Adrenal gland (tissue), 9 donors: ENCODE measurements at regions not wholly inside any gene's neighbourhood (a gene's known extent, or its start where the extent isn't known, plus 50 kb on each side); places are given as distances from the start of the nearest gene placed in this dataset.

Experiments used
- DNase-seq, 7 donors: peaks; one replicate each; pipeline ENCODE4 v3.0.0-alpha.2; 2019 to 2020
- H3K27ac ChIP-seq, 5 donors: fragments of 200-600 bp; sonication (generic) in 4 of 5; 1 replicate in 3 of 5; 2 replicates in 2 of 5; pipeline versions ENCODE4 v1.5.1 to v1.8.0; 2016 to 2020; ENCODE audit warnings: mild to moderate bottlenecking in 1 of 5
- H3K27me3 ChIP-seq: fragments of 200-600 bp; 2 replicates; pipeline ENCODE4 v1.8.0; 2021
- H3K36me3 ChIP-seq, 2 donors: fragments of 200-600 bp; replicated peaks in 1 of 2; 1 replicate in 1 of 2; 2 replicates in 1 of 2; pipeline versions ENCODE4 v1.5.1 to v1.8.0; 2018 to 2022
- H3K4me1 ChIP-seq, 2 donors: fragments of 200-600 bp; replicated peaks in 1 of 2; 1 replicate in 1 of 2; 2 replicates in 1 of 2; pipeline versions ENCODE4 v1.5.1 to v1.8.0; 2018 to 2021
- H3K4me3 ChIP-seq, 4 donors: fragments of 200-600 bp; sonication (generic) in 3 of 4; one replicate each; pipeline ENCODE4 v1.5.1; 2016 to 2018
- H3K9me3 ChIP-seq, 3 donors: fragments of 200-600 bp; sonication (generic) in 1 of 3; replicated peaks in 1 of 3; 1 replicate in 2 of 3; 2 replicates in 1 of 3; pipeline versions ENCODE4 v1.5.1 to v1.8.0; 2016 to 2021
- CTCF ChIP-seq, 6 experiments: fragments of 450-650 bp in 4 of 6; fragments of 200-600 bp in 2 of 6; sonication (generic) in 1 of 6; IDR thresholded peaks; 1 replicate in 5 of 6; 2 replicates in 1 of 6; pipeline versions ENCODE4 v1.5.1 to v1.8.0; 2016 to 2021; ENCODE audit warnings: antibody characterized with exemption in 6 of 6, mild to moderate bottlenecking in 2 of 6, moderate library complexity in 1 of 6
- POLR2A ChIP-seq, 2 donors: fragments of 450-650 bp; IDR thresholded peaks; one replicate each; pipeline ENCODE4 v1.6.1; 2017; ENCODE audit warnings: antibody characterized with exemption in 2 of 2, mild to moderate bottlenecking in 2 of 2, moderate library complexity in 1 of 2
- WGBS, 4 donors: extraction: QIAGEN DNeasy Blood & Tissue Kit in 2 of 4; methylation state at CpG; one replicate each; pipeline versions ENCODE4 v1.1.5 to v1.1.7; 2013 to 2017; 5-methylcytosine and 5-hydroxymethylcytosine counted together
- intact Hi-C, 2 donors: fragments of 100-400 bp; cut with DNase I; formaldehyde crosslinking; loops; one replicate each; pipeline versions ENCODE4 v1.14.1 to v1.15.0; 2022 to 2023
- donor health status: healthy with polysubstance abuse.
- donor health status: Bipolar disorder and iron deficiency.
- donor health status: DM: yes; HTN: yes; CAD: no.
- donor health status: DM: no; HTN: no; CAD: no.
- donor health status: DM: no; HTN: no; CAD: no.

DNA sequence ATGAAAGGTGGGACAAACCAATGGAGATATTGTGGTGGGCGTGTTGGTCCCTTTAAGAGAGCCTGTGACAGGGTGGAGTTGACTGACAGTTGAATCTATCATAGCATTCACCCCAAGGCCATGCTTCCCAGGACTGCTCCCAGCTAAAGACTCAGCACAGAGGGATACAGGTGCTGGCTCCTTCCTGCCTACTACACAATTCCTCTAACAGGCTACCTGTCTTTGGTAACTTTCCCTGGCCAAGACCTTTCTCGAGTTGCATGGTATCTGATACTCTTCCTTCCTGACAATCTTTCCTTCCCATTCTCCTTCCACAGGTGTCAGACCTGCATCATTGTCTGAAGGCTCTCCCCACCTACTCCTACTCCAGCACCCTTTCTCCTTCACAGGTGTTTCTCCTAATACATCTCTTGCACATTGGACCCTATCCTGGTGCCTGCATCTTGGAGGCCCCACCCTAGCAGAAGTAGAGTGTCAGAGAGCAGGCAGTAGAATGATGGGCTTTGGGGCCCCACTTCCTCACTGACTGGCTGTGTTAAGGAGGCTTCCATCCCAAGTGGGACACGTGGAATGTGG lies 120.7 kb upstream of the ALDH1B1 start:
- H3K4me3 ChIP-seq: no peak overlapping the region
- no peak overlapping the region for H3K27ac ChIP-seq
- no peaks in the 10 kb centered on the region for H3K9me3 ChIP-seq
- 64 to 84% (median 67%) methylated on average over 3 of the region's 3 CpGs for WGBS, 4 donors
- H3K36me3 ChIP-seq: no peaks in the 10 kb centered on the region
- no peaks in the 10 kb centered on the region for H3K27me3 ChIP-seq
- no peak for TF ChIP-seq POLR2A (IDR thresholded peaks at IDR 0.05)
- TF ChIP-seq CTCF (IDR thresholded peaks at IDR 0.05): no peak
- DNase-seq: no peak
- intact Hi-C loops: no loop called here
- H3K4me1 ChIP-seq: no peaks in the 10 kb centered on the region

GRCh38 chr9:38269775-38270174 lies 122.7 kb upstream of the ALDH1B1 start:
- Histone ChIP-seq H3K27ac (no peak overlapping the region), H3K4me3 (no peak overlapping the region), H3K9me3 (no peaks in the 10 kb centered on the region), H3K36me3 (no peaks in the 10 kb centered on the region), H3K4me1 (no peaks in the 10 kb centered on the region), H3K27me3 (no peaks in the 10 kb centered on the region)
- intact Hi-C loops: no loop called here
- 60 to 78% (median 71%) methylated on average over 4 of the region's 4 CpGs for WGBS, 4 donors
- no peak for TF ChIP-seq CTCF (IDR thresholded peaks at IDR 0.05)
- TF ChIP-seq POLR2A (IDR thresholded peaks at IDR 0.05): no peak
- no peak for DNase-seq

DNA sequence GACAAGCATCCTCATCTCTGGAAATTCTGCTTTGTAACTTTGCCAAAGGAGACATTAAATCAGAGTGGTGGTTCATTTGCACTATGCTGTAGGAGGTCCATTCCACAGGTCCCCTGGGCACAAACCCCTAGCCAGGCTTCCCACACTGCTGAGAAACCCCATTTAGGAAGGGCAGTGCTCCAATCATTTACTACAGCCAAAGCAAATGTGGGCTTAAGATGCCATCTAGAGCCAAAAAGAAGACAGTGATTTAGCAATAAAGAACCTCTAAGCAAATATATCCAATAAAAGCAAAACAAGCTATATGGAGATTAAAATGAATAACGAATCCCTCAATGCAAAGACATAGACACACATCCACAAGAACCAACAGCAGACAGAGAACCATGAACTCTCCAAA lies 129.0 kb upstream of the ALDH1B1 start:
- intact Hi-C loops: no loop called here
- TF ChIP-seq POLR2A (IDR thresholded peaks at IDR 0.05) (no peak), CTCF (IDR thresholded peaks at IDR 0.05) (no peak)
- Histone ChIP-seq H3K36me3 (no peaks in the 10 kb centered on the region), H3K27me3 (no peaks in the 10 kb centered on the region), H3K27ac (no peak overlapping the region), H3K9me3 (peaks cover 0 to 10% (median 0%) of the 10 kb centered on the region in 3 donors), H3K4me3 (no peak overlapping the region), H3K4me1 (no peaks in the 10 kb centered on the region)
- 34 to 65% (median 58%) methylated on average over 1 of the region's 1 CpG for WGBS, 4 donors
- no peak for DNase-seq

GRCh38 chr9:38259519-38260218 lies 132.8 kb upstream of the ALDH1B1 start:
- H3K9me3 ChIP-seq: peaks cover 0 to 10% (median 0%) of the 10 kb centered on the region in 3 donors
- 85 to 89% (median 88%) methylated on average over 8 of the region's 8 CpGs for WGBS, 4 donors
- no peak for TF ChIP-seq CTCF (IDR thresholded peaks at IDR 0.05)
- no peak overlapping the region for H3K27ac ChIP-seq
- H3K27me3 ChIP-seq: no peaks in the 10 kb centered on the region
- DNase-seq: no peak
- no peak overlapping the region for H3K4me3 ChIP-seq
- no peaks in the 10 kb centered on the region for H3K4me1 ChIP-seq
- H3K36me3 ChIP-seq: no peaks in the 10 kb centered on the region
- intact Hi-C loops: no loop called here
